ENCODE measurements at regions not wholly inside any gene's neighbourhood (a gene's known extent, or its start where the extent isn't known, plus 50 kb on each side); places are given as distances from the start of the nearest gene placed in this dataset.

DNA sequence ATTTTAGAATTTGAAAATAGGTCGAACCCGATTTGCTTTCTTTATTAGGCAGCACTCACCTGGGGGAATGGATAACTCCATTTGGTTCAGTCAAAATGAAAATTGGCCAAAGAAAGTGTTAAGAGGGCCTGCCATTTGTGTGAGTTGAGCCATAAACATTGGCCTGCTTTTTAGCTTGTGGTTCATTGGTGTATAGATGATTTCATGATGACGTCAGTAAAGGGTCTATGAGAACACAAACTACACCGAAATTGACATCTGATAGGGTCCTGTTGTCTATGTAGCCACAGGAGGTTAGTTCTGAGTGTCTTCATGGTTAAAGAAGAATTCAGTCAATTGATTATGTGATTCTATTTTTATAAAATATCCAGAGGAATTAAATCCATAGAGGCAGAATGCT, 1001.5 kb upstream of the EEF2KMT start:
- TF ChIP-seq EZH2 (IDR thresholded peaks at IDR 0.05; ENCODE audit: low read length) (no peak), CTCF (optimal IDR thresholded peaks at IDR 0.05 in 1 of 3, IDR thresholded peaks at IDR 0.05 in 1 of 3, conservative IDR thresholded peaks at IDR 0.05 in 1 of 3; ENCODE audit: extremely low read depth in 1 of 3, insufficient read depth in 2 of 3, low read length in 3 of 3) (no peak)
- H3K4me3 ChIP-seq (ENCODE audit: control insufficient read depth in 2 of 3, extremely low read depth in 1 of 3, insufficient read depth in 2 of 3, low read depth in 1 of 3, low read length in 3 of 3): no peak overlapping the region
- dilution Hi-C loops (cut with MboI; ENCODE audit: extremely low pct_ligation_motif_present, low sequenced_read_pairs): no loop called here

DNA sequence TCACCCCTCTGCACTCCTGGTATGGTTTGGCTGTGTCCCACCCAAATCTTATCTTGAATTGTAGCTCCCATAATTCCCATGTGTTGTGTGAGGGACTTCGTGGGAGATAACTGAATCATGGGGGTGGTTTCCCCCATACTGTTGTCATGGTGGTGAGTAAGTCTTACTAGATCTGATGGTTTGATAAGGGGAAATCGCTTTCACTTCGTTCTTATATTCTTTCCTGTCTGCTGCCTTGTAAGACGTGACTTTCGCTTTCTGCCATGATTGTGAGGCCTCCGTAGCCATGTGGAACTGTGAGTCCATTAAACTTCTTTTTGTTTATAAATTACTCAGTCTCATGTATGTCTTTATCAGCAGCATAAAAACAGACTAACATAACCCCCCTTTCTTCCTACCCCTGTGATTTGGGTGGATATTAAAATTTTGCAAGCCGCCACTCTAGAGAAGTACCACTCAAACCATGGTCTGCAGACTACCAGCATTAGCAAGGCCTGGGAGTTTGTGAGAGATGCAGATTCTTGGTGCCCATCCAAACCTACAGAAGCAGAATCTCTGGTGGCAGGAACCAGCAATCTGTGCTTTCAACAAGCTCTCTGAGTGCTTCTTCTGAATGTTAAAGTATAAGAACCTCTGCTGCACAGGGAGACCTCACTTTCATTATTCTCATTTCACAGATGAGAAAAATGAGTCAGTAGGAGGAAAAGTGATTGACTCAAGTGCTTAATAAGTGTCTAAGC, 999.5 kb upstream of the EEF2KMT start:
- Histone ChIP-seq H3K27me3 (ENCODE audit: control insufficient read depth, extremely low read depth, insufficient read depth, low read length) (no peaks in the 10 kb centered on the region), H3K36me3 (ENCODE audit: control insufficient read depth in 2 of 2, extremely low read depth in 1 of 2, insufficient read depth in 2 of 2, low read length in 2 of 2) (no peaks in the 10 kb centered on the region), H3K9me3 (ENCODE audit: control insufficient read depth, low read depth, low read length) (peaks cover 7% of the 10 kb centered on the region), H3K4me1 (ENCODE audit: control insufficient read depth, extremely low read depth, insufficient read depth, low read length) (no peaks in the 10 kb centered on the region), H3K9ac (ENCODE audit: control insufficient read depth, extremely low read depth, insufficient read depth, low read length) (no peak overlapping the region), H3K27ac (ENCODE audit: control insufficient read depth, insufficient read depth, low read length) (no peak overlapping the region), H2AFZ (ENCODE audit: control insufficient read depth, low read length) (no peak overlapping the region), H3K4me2 (ENCODE audit: control insufficient read depth, extremely low read depth, insufficient read depth, low read depth, low read length) (no peak overlapping the region), H3K79me2 (ENCODE audit: control insufficient read depth, insufficient read depth, low read length) (no peaks in the 10 kb centered on the region), H3K9me1 (ENCODE audit: control insufficient read depth, extremely low read depth, insufficient read depth, low read length) (no peaks in the 10 kb centered on the region), H4K20me1 (ENCODE audit: control insufficient read depth, extremely low read depth, insufficient read depth, low read length) (no peaks in the 10 kb centered on the region), H3K4me3 (ENCODE audit: control insufficient read depth in 2 of 3, extremely low read depth in 1 of 3, insufficient read depth in 2 of 3, low read depth in 1 of 3, low read length in 3 of 3) (no peak overlapping the region)
- dilution Hi-C loops (cut with MboI; ENCODE audit: extremely low pct_ligation_motif_present, low sequenced_read_pairs): no loop called here
- DNase-seq (ENCODE audit: low read depth, low spot score) (no peak), FAIRE-seq (no peak)
- no peak for TF ChIP-seq EZH2 (IDR thresholded peaks at IDR 0.05; ENCODE audit: low read length)
- no peak for TF ChIP-seq CTCF (optimal IDR thresholded peaks at IDR 0.05 in 1 of 3, IDR thresholded peaks at IDR 0.05 in 1 of 3, conservative IDR thresholded peaks at IDR 0.05 in 1 of 3; ENCODE audit: extremely low read depth in 1 of 3, insufficient read depth in 2 of 3, low read length in 3 of 3)

More for the DNA sequence above, 1001.5 kb upstream of the EEF2KMT start:
- H3K9me3 ChIP-seq (ENCODE audit: control insufficient read depth, low read depth, low read length): peaks cover 5% of the 10 kb centered on the region
- no peak overlapping the region for H3K9ac ChIP-seq (ENCODE audit: control insufficient read depth, extremely low read depth, insufficient read depth, low read length)
- H3K27me3 ChIP-seq (ENCODE audit: control insufficient read depth, extremely low read depth, insufficient read depth, low read length): no peaks in the 10 kb centered on the region
- no peak for DNase-seq (ENCODE audit: low read depth, low spot score)
- H3K79me2 ChIP-seq (ENCODE audit: control insufficient read depth, insufficient read depth, low read length): no peaks in the 10 kb centered on the region
- no peak overlapping the region for H3K4me2 ChIP-seq (ENCODE audit: control insufficient read depth, extremely low read depth, insufficient read depth, low read depth, low read length)
- H3K36me3 ChIP-seq (ENCODE audit: control insufficient read depth in 2 of 2, extremely low read depth in 1 of 2, insufficient read depth in 2 of 2, low read length in 2 of 2): no peaks in the 10 kb centered on the region
- no peak overlapping the region for H3K27ac ChIP-seq (ENCODE audit: control insufficient read depth, insufficient read depth, low read length)
- no peaks in the 10 kb centered on the region for H3K9me1 ChIP-seq (ENCODE audit: control insufficient read depth, extremely low read depth, insufficient read depth, low read length)
- H2AFZ ChIP-seq (ENCODE audit: control insufficient read depth, low read length): no peak overlapping the region
- no peaks in the 10 kb centered on the region for H3K4me1 ChIP-seq (ENCODE audit: control insufficient read depth, extremely low read depth, insufficient read depth, low read length)
- FAIRE-seq: no peak
- no peaks in the 10 kb centered on the region for H4K20me1 ChIP-seq (ENCODE audit: control insufficient read depth, extremely low read depth, insufficient read depth, low read length)

All from keratinocyte (primary cell).